ENCODE measurements at regions not wholly inside any gene's neighbourhood (a gene's known extent, or its start where the extent isn't known, plus 50 kb on each side); places are given as distances from the start of the nearest gene placed in this dataset.

DNA sequence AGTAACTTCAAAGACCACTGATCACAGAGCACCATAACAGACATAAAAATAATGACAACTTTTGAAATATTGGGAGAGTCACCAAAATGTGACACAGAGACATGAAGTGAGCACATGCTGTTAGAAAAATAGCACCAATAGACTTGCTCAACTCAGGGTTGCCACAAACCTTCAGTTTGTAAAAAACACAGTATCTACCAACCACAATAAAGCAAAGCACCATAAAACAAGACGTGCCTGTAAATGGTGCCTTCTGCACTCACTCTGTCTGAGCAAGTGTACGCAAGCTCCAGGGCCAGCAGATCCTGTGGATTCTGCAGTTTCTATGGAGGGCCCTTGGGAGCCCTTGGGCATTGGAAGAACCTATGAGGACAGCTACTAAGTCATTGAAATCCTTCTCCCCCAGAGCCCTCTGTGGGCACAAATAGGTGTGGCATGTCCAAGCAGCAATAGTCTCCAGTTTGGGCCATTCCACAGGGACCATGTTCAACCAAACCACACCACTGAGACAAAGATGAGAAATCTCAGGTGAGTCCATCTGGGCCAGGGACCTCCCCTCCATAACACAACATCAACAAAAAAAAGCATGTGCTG is 116.9 kb upstream of the RAB4A start:
- TF ChIP-seq, protein P1, sequence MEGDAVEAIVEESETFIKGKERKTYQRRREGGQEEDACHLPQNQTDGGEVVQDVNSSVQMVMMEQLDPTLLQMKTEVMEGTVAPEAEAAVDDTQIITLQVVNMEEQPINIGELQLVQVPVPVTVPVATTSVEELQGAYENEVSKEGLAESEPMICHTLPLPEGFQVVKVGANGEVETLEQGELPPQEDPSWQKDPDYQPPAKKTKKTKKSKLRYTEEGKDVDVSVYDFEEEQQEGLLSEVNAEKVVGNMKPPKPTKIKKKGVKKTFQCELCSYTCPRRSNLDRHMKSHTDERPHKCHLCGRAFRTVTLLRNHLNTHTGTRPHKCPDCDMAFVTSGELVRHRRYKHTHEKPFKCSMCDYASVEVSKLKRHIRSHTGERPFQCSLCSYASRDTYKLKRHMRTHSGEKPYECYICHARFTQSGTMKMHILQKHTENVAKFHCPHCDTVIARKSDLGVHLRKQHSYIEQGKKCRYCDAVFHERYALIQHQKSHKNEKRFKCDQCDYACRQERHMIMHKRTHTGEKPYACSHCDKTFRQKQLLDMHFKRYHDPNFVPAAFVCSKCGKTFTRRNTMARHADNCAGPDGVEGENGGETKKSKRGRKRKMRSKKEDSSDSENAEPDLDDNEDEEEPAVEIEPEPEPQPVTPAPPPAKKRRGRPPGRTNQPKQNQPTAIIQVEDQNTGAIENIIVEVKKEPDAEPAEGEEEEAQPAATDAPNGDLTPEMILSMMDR (IDR thresholded peaks at IDR 0.05), result no peak
- TF ChIP-seq POLR2AphosphoS5 (IDR thresholded peaks at IDR 0.05; ENCODE audit: low read depth, low read length) (no peak), SIN3A (IDR thresholded peaks at IDR 0.05; ENCODE audit: borderline replicate concordance, insufficient read depth, low read depth, low read length) (no peak)

Measured in Panc1 (cell line).